Hepatocyte (in vitro differentiated cells): ENCODE measurements at regions not wholly inside any gene's neighbourhood (a gene's known extent, or its start where the extent isn't known, plus 50 kb on each side); places are given as distances from the start of the nearest gene placed in this dataset.

Source experiments
- DNase-seq: peaks from one replicate; pipeline ENCODE4 v3.0.0-alpha.2; 2016; ENCODE audit warnings: low spot score
- H2AFZ ChIP-seq: fragments of 200-600 bp; sonication (generic); 2 replicates; pipeline ENCODE4 v1.6.0; 2016; ENCODE audit warnings: antibody characterized with exemption, mild to moderate bottlenecking
- H3K27ac ChIP-seq: fragments of 200-600 bp; sonication (generic); 2 replicates; pipeline ENCODE4 v1.5.1; 2016; ENCODE audit warnings: mild to moderate bottlenecking
- H3K27me3 ChIP-seq: fragments of 200-600 bp; sonication (generic); 2 replicates; pipeline ENCODE4 v1.6.1; 2016
- H3K36me3 ChIP-seq: fragments of 200-600 bp; sonication (generic); replicated peaks from 2 replicates; pipeline ENCODE4 v1.5.1; 2016; ENCODE audit warnings: low read depth; ENCODE audit not compliant: insufficient read depth
- H3K4me1 ChIP-seq: fragments of 200-600 bp; sonication (generic); 2 replicates; pipeline ENCODE4 v1.5.1; 2016; ENCODE audit warnings: mild to moderate bottlenecking, moderate library complexity; ENCODE audit not compliant: insufficient read depth
- H3K4me2 ChIP-seq: fragments of 200-600 bp; sonication (generic); 2 replicates; pipeline ENCODE4 v1.6.0; 2016
- H3K4me3 ChIP-seq: fragments of 200-600 bp; sonication (generic); 2 replicates; pipeline ENCODE4 v1.5.1; 2016; ENCODE audit warnings: mild to moderate bottlenecking
- H3K79me2 ChIP-seq: fragments of 200-600 bp; sonication (generic); 2 replicates; pipeline ENCODE4 v1.6.0; 2017; ENCODE audit warnings: mild to moderate bottlenecking
- H3K9me2 ChIP-seq: fragments of 200-600 bp; sonication (generic); replicated peaks from 2 replicates; pipeline ENCODE4 v1.6.0; 2017; ENCODE audit warnings: mild to moderate bottlenecking; ENCODE audit not compliant: insufficient read depth
- H3K9me3 ChIP-seq: fragments of 200-600 bp; sonication (generic); 2 replicates; pipeline ENCODE4 v1.5.1; 2016; ENCODE audit warnings: low read depth, mild to moderate bottlenecking
- H4K20me1 ChIP-seq: fragments of 200-600 bp; sonication (generic); 2 replicates; pipeline ENCODE4 v1.6.0; 2016; ENCODE audit warnings: mild to moderate bottlenecking; ENCODE audit not compliant: insufficient read depth, poor library complexity, severe bottlenecking
- EZH2 ChIP-seq: fragments of 200-600 bp; sonication (generic); IDR thresholded peaks from 2 replicates; pipeline ENCODE4 v1.6.1; 2016; ENCODE audit warnings: antibody characterized with exemption, mild to moderate bottlenecking, borderline replicate concordance
- EZH2phosphoT487 ChIP-seq: fragments of 200-600 bp; sonication (generic); IDR thresholded peaks from one replicate; pipeline ENCODE4 v1.6.1; 2018; ENCODE audit warnings: antibody characterized with exemption, mild to moderate bottlenecking, low read depth, moderate library complexity; ENCODE audit not compliant: unreplicated experiment, severe bottlenecking
- WGBS: methylation state at CpG from one replicate; pipeline ENCODE4 v1.1.6; 2016; ENCODE audit warnings: low lambda C conversion rate; ENCODE audit errors: missing lambda C conversion rate; 5-methylcytosine and 5-hydroxymethylcytosine counted together
- TF ChIP-seq, protein P1 (sequence below): fragments of 200-600 bp; sonication (generic); IDR thresholded peaks from 2 replicates; pipeline ENCODE4 v1.5.1; 2016; ENCODE audit warnings: antibody characterized with exemption, mild to moderate bottlenecking; ENCODE audit not compliant: poor library complexity

GRCh38 chr3:118742760-118743159, 291.9 kb downstream of the IGSF11 start:
- H3K79me2 ChIP-seq = no peaks in the 10 kb centered on the region
- no peak overlapping the region for H2AFZ ChIP-seq
- 91% methylated on average over 2 of the region's 2 CpGs for WGBS
- H4K20me1 ChIP-seq = no peaks in the 10 kb centered on the region
- H3K4me2 ChIP-seq = no peak overlapping the region
- DNase-seq = no peak
- H3K4me3 ChIP-seq = no peak overlapping the region
- TF ChIP-seq EZH2phosphoT487 = no peak
- H3K9me2 ChIP-seq = no peaks in the 10 kb centered on the region
- H3K27ac ChIP-seq = no peak overlapping the region
- no peaks in the 10 kb centered on the region for H3K4me1 ChIP-seq
- no peaks in the 10 kb centered on the region for H3K36me3 ChIP-seq
- H3K27me3 ChIP-seq = no peaks in the 10 kb centered on the region
- H3K9me3 ChIP-seq = no peaks in the 10 kb centered on the region

GRCh38 chr3:118744186-118744585, 290.5 kb downstream of the IGSF11 start:
- no peak for DNase-seq
- Histone ChIP-seq H2AFZ (no peak overlapping the region), H3K4me3 (no peak overlapping the region), H3K36me3 (no peaks in the 10 kb centered on the region), H3K27me3 (no peaks in the 10 kb centered on the region), H3K4me2 (no peak overlapping the region), H3K9me2 (no peaks in the 10 kb centered on the region), H3K9me3 (no peaks in the 10 kb centered on the region), H4K20me1 (no peaks in the 10 kb centered on the region), H3K27ac (no peak overlapping the region), H3K4me1 (no peaks in the 10 kb centered on the region), H3K79me2 (no peaks in the 10 kb centered on the region)
- WGBS = 83% methylated on average over 2 of the region's 2 CpGs
- TF ChIP-seq EZH2 (no peak), EZH2phosphoT487 (no peak)
- TF ChIP-seq, protein P1, sequence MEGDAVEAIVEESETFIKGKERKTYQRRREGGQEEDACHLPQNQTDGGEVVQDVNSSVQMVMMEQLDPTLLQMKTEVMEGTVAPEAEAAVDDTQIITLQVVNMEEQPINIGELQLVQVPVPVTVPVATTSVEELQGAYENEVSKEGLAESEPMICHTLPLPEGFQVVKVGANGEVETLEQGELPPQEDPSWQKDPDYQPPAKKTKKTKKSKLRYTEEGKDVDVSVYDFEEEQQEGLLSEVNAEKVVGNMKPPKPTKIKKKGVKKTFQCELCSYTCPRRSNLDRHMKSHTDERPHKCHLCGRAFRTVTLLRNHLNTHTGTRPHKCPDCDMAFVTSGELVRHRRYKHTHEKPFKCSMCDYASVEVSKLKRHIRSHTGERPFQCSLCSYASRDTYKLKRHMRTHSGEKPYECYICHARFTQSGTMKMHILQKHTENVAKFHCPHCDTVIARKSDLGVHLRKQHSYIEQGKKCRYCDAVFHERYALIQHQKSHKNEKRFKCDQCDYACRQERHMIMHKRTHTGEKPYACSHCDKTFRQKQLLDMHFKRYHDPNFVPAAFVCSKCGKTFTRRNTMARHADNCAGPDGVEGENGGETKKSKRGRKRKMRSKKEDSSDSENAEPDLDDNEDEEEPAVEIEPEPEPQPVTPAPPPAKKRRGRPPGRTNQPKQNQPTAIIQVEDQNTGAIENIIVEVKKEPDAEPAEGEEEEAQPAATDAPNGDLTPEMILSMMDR = no peak

GRCh38 chr3:118754406-118755252, 280.0 kb downstream of the IGSF11 start:
- Histone ChIP-seq H3K4me2 (no peak overlapping the region), H3K79me2 (no peaks in the 10 kb centered on the region), H3K4me1 (no peaks in the 10 kb centered on the region), H3K9me3 (no peaks in the 10 kb centered on the region), H3K4me3 (no peak overlapping the region), H2AFZ (peak overlapping the region; percentile 12), H4K20me1 (no peaks in the 10 kb centered on the region), H3K9me2 (no peaks in the 10 kb centered on the region), H3K36me3 (no peaks in the 10 kb centered on the region), H3K27ac (no peak overlapping the region), H3K27me3 (no peaks in the 10 kb centered on the region)
- 68% methylated on average over 7 of the region's 7 CpGs for WGBS
- DNase-seq = no peak
- TF ChIP-seq EZH2phosphoT487 (no peak), EZH2 (no peak)
- TF ChIP-seq, protein P1 = no peak

DNA sequence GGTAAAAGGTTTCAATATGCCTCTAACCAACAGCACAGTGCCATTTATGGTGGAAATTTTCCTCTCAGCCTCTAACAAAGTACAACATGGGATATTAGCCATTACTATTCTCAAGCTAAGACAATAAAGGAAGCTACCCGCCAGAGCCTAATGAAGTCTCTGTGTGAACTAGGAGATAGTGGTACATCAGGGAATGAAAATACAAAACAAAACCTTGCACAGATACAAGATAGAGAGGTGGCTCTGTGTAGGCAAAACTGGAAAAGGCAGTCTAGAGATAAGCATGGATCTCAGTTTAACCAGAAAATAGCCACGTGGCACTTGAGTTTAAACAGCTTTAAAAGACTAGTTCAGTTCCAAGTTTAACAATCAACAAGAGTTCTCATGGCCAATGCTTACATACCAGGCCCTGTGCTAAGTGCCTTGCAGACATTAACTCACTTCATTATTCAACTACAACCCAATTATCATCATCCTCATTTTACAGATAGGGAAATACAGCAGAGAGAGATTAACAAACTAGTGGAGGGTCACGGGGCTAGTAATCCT, 279.3 kb downstream of the IGSF11 start:
- Histone ChIP-seq H3K27me3 (no peaks in the 10 kb centered on the region), H3K27ac (no peak overlapping the region), H3K4me2 (no peak overlapping the region), H3K79me2 (no peaks in the 10 kb centered on the region), H3K9me3 (no peaks in the 10 kb centered on the region), H3K36me3 (no peaks in the 10 kb centered on the region), H4K20me1 (no peaks in the 10 kb centered on the region), H3K9me2 (no peaks in the 10 kb centered on the region), H3K4me3 (no peak overlapping the region), H2AFZ (peak overlapping the region; percentile 12), H3K4me1 (no peaks in the 10 kb centered on the region)
- no peak for DNase-seq
- no peak for TF ChIP-seq EZH2phosphoT487
- 38% methylated on average over 3 of the region's 3 CpGs for WGBS
